Loucy (cell line): ENCODE measurements at regions not wholly inside any gene's neighbourhood (a gene's known extent, or its start where the extent isn't known, plus 50 kb on each side); places are given as distances from the start of the nearest gene placed in this dataset.

Source experiments
- H2AFZ ChIP-seq: fragments of 200-600 bp; sonication (generic); 2 replicates; pipeline ENCODE4 v1.6.0; 2016; ENCODE audit warnings: antibody characterized with exemption, mild to moderate bottlenecking, low read length, moderate library complexity
- H3F3A ChIP-seq: fragments of 200-600 bp; 2 replicates; pipeline ENCODE4 v1.6.0; 2016; ENCODE audit warnings: antibody characterized with exemption, low read depth, mild to moderate bottlenecking
- H3K27me3 ChIP-seq: fragments of 200-600 bp; sonication (generic); 2 replicates; pipeline ENCODE4 v1.6.1; 2014; ENCODE audit warnings: low read length, mild to moderate bottlenecking; ENCODE audit not compliant: insufficient read depth, poor library complexity, severe bottlenecking
- H3K36me3 ChIP-seq: fragments of 200-600 bp; sonication (generic); 2 replicates; pipeline ENCODE4 v1.6.1; 2016; ENCODE audit warnings: low read length; ENCODE audit not compliant: insufficient read depth
- H3K4me1 ChIP-seq: fragments of 200-600 bp; sonication (generic); 2 replicates; pipeline ENCODE4 v1.5.1; 2014; ENCODE audit warnings: low read length, mild to moderate bottlenecking; ENCODE audit not compliant: insufficient read depth, poor library complexity, severe bottlenecking
- H3K4me2 ChIP-seq: fragments of 200-600 bp; sonication (generic); 2 replicates; pipeline ENCODE4 v1.6.0; 2014; ENCODE audit warnings: antibody characterized with exemption, low read length, low read depth, mild to moderate bottlenecking; ENCODE audit not compliant: poor library complexity, severe bottlenecking
- H3K4me3 ChIP-seq: fragments of 200-600 bp; sonication (generic); 2 replicates; pipeline ENCODE4 v1.5.1; 2014; ENCODE audit warnings: low read length, mild to moderate bottlenecking, mixed read lengths; ENCODE audit not compliant: poor library complexity, severe bottlenecking
- H3K79me2 ChIP-seq: fragments of 200-600 bp; sonication (generic); 2 replicates; pipeline ENCODE4 v1.6.1; 2014; ENCODE audit warnings: low read length; ENCODE audit not compliant: insufficient read depth
- H3K9ac ChIP-seq: fragments of 200-600 bp; sonication (generic); 2 replicates; pipeline ENCODE4 v1.6.0; 2014; ENCODE audit warnings: mild to moderate bottlenecking, low read depth, low read length, moderate library complexity; ENCODE audit not compliant: poor library complexity, severe bottlenecking
- H3K9me2 ChIP-seq: fragments of 200-600 bp; sonication (generic); replicated peaks from 2 replicates; pipeline ENCODE4 v1.6.1; 2016; ENCODE audit warnings: low read depth, low read length, mixed read lengths
- H3K9me3 ChIP-seq: fragments of 200-600 bp; sonication (generic); 2 replicates; pipeline ENCODE4 v1.6.1; 2014; ENCODE audit warnings: mild to moderate bottlenecking, antibody characterized with exemption, low read length, low read depth; ENCODE audit not compliant: insufficient read depth
- H4K20me1 ChIP-seq: fragments of 200-600 bp; sonication (generic); 2 replicates; pipeline ENCODE4 v1.6.0; 2014; ENCODE audit warnings: antibody characterized with exemption, low read length, mild to moderate bottlenecking; ENCODE audit not compliant: insufficient read depth, poor library complexity, severe bottlenecking
- EZH2phosphoT487 ChIP-seq: fragments of 200-600 bp; IDR thresholded peaks from 2 replicates; pipeline ENCODE4 v1.6.1; 2018; ENCODE audit warnings: antibody characterized with exemption, mild to moderate bottlenecking, moderate library complexity, borderline replicate concordance
- TF ChIP-seq, protein P1 (sequence below): fragments of 200-600 bp; sonication (generic); conservative IDR thresholded peaks from 2 replicates; pipeline ENCODE4 v1.5.1; 2014; ENCODE audit warnings: mild to moderate bottlenecking, antibody characterized with exemption, low read length

GRCh38 chr7:22931011-22931410, 82.9 kb downstream of the HYCC1 start:
- Histone ChIP-seq H3K36me3 (no peaks in the 10 kb centered on the region), H3K4me2 (no peak overlapping the region), H3K27me3 (no peaks in the 10 kb centered on the region), H4K20me1 (no peaks in the 10 kb centered on the region), H3F3A (no peaks in the 10 kb centered on the region), H3K4me3 (no peak overlapping the region), H2AFZ (no peak overlapping the region), H3K79me2 (no peaks in the 10 kb centered on the region), H3K4me1 (no peaks in the 10 kb centered on the region), H3K9me3 (no peaks in the 10 kb centered on the region), H3K9me2 (no peaks in the 10 kb centered on the region), H3K9ac (no peak overlapping the region)
- TF ChIP-seq, protein P1, sequence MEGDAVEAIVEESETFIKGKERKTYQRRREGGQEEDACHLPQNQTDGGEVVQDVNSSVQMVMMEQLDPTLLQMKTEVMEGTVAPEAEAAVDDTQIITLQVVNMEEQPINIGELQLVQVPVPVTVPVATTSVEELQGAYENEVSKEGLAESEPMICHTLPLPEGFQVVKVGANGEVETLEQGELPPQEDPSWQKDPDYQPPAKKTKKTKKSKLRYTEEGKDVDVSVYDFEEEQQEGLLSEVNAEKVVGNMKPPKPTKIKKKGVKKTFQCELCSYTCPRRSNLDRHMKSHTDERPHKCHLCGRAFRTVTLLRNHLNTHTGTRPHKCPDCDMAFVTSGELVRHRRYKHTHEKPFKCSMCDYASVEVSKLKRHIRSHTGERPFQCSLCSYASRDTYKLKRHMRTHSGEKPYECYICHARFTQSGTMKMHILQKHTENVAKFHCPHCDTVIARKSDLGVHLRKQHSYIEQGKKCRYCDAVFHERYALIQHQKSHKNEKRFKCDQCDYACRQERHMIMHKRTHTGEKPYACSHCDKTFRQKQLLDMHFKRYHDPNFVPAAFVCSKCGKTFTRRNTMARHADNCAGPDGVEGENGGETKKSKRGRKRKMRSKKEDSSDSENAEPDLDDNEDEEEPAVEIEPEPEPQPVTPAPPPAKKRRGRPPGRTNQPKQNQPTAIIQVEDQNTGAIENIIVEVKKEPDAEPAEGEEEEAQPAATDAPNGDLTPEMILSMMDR, result no peak
- no peak for TF ChIP-seq EZH2phosphoT487

GRCh38 chr7:22922307-22922706, 91.6 kb downstream of the HYCC1 start:
- TF ChIP-seq EZH2phosphoT487, result no peak
- TF ChIP-seq, protein P1, result no peak
- Histone ChIP-seq H4K20me1 (no peaks in the 10 kb centered on the region), H3F3A (no peaks in the 10 kb centered on the region), H3K9ac (no peak overlapping the region), H3K4me2 (no peak overlapping the region), H3K79me2 (no peaks in the 10 kb centered on the region), H3K9me2 (no peaks in the 10 kb centered on the region), H3K27me3 (no peaks in the 10 kb centered on the region), H3K9me3 (no peaks in the 10 kb centered on the region), H3K36me3 (no peaks in the 10 kb centered on the region), H2AFZ (no peak overlapping the region), H3K4me3 (no peak overlapping the region), H3K4me1 (no peaks in the 10 kb centered on the region)

DNA sequence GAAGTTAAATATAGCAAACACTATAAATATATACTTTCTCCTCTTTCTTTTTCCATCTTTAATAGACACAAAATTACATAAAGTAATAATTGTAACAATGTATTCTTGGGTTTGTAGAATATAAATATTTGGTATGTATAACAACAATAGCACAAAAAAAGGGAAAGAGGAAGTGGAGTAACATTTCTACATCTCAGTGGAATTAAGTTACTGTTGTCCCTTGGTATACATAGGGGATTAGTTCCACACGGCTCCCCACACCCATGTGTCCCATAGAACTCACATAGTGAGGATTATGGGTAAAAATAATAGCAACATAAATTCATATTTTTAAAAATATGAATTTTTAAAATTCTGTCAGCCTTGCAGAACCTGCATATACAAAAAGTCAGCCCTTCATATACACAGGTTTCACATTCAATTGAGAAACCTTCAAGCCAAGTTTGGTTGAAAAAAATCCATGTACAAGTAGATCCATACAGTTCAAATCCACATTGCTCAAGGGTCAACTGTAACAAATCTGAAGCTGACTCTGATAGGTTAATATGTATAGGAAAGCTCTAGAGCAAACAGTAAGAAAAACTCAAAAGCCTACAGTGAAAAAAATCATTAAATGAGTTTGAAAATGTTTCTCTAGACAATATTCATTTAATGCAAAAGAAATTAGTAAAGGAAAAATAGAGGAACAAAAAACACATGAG, 92.4 kb downstream of the HYCC1 start:
- no peaks in the 10 kb centered on the region for H3K9me3 ChIP-seq
- H3K4me3 ChIP-seq, result no peak overlapping the region
- H2AFZ ChIP-seq, result no peak overlapping the region
- H3F3A ChIP-seq, result no peaks in the 10 kb centered on the region
- TF ChIP-seq EZH2phosphoT487, result no peak
- TF ChIP-seq, protein P1, result no peak
- H3K27me3 ChIP-seq, result no peaks in the 10 kb centered on the region
- H3K9ac ChIP-seq, result no peak overlapping the region
- no peaks in the 10 kb centered on the region for H3K36me3 ChIP-seq
- no peaks in the 10 kb centered on the region for H4K20me1 ChIP-seq
- H3K4me2 ChIP-seq, result no peak overlapping the region
- no peaks in the 10 kb centered on the region for H3K4me1 ChIP-seq
- H3K79me2 ChIP-seq, result no peaks in the 10 kb centered on the region
- no peaks in the 10 kb centered on the region for H3K9me2 ChIP-seq
